Stomach (tissue), 8 donors: ENCODE measurements at regions not wholly inside any gene's neighbourhood (a gene's known extent, or its start where the extent isn't known, plus 50 kb on each side); places are given as distances from the start of the nearest gene placed in this dataset.

Source experiments
- DNase-seq, 2 donors: peaks; one replicate each; pipeline versions ENCODE4 v3.0.0 to v3.0.0-alpha.2; 2013 to 2019
- H3K27ac ChIP-seq, 5 donors: fragments of 200-600 bp in 4 of 5; sonication (generic) in 4 of 5; one replicate each; pipeline ENCODE4 v1.5.1; 2013 to 2019; ENCODE audit warnings: mild to moderate bottlenecking in 1 of 5, moderate library complexity in 1 of 5
- H3K27me3 ChIP-seq, 3 donors: fragments of 200-600 bp; sonication (generic); one replicate each; pipeline ENCODE4 v1.5.1; 2017 to 2019; ENCODE audit warnings: mixed run types in 1 of 3
- H3K36me3 ChIP-seq, 4 donors: fragments of 200-600 bp; sonication (generic); 1 replicate in 3 of 4; 2 replicates in 1 of 4; pipeline ENCODE4 v1.5.1; 2016 to 2019
- H3K4me1 ChIP-seq, 4 donors: fragments of 200-600 bp; sonication (generic); one replicate each; pipeline ENCODE4 v1.5.1; 2016 to 2019
- H3K4me3 ChIP-seq, 4 donors: fragments of 200-600 bp; sonication (generic) in 3 of 4; one replicate each; pipeline ENCODE4 v1.5.1; 2016 to 2019; ENCODE audit warnings: mild to moderate bottlenecking in 1 of 4
- H3K9me3 ChIP-seq, 4 donors: fragments of 200-600 bp; sonication (generic); one replicate each; pipeline ENCODE4 v1.5.1; 2016 to 2019
- EP300 ChIP-seq: sonication (generic); formaldehyde crosslinking; IDR thresholded peaks from one replicate; pipeline ENCODE4 v1.6.1; 2017; ENCODE audit warnings: antibody characterized with exemption
- POLR2A ChIP-seq, 4 donors: fragments of 450-650 bp; IDR thresholded peaks; one replicate each; pipeline ENCODE4 v1.6.1; 2016; ENCODE audit warnings: antibody characterized with exemption in 4 of 4, control low read depth in 2 of 4, mild to moderate bottlenecking in 1 of 4, moderate library complexity in 1 of 4
- POLR2AphosphoS5 ChIP-seq, 3 donors: sonication (generic); formaldehyde crosslinking; IDR thresholded peaks; one replicate each; pipeline ENCODE4 v1.6.1; 2016; ENCODE audit warnings: antibody characterized with exemption in 3 of 3
- WGBS, 5 donors: extraction: QIAGEN DNeasy Blood & Tissue Kit in 3 of 5; methylation state at CpG; one replicate each; pipeline versions ENCODE4 v1.1.5 to v1.1.7; 2013 to 2018; 5-methylcytosine and 5-hydroxymethylcytosine counted together
- intact Hi-C: fragments of 100-400 bp; cut with DNase I; formaldehyde crosslinking; loops from one replicate; pipeline ENCODE4 v1.15.1; 2023; ENCODE audit warnings: low total_unique reads
- TF ChIP-seq, protein P1 (sequence below), 7 experiments: fragments of 450-650 bp in 4 of 7; fragments of 200-600 bp in 3 of 7; sonication (generic) in 3 of 7; IDR thresholded peaks; one replicate each; pipeline ENCODE4 v1.5.1; 2016 to 2019; ENCODE audit warnings: antibody characterized with exemption in 7 of 7, control low read depth in 2 of 7, mild to moderate bottlenecking in 1 of 7
- donor health status: healthy with polysubstance abuse.
- donor health status: Bipolar disorder and iron deficiency.
- donor health status: healthy.

DNA sequence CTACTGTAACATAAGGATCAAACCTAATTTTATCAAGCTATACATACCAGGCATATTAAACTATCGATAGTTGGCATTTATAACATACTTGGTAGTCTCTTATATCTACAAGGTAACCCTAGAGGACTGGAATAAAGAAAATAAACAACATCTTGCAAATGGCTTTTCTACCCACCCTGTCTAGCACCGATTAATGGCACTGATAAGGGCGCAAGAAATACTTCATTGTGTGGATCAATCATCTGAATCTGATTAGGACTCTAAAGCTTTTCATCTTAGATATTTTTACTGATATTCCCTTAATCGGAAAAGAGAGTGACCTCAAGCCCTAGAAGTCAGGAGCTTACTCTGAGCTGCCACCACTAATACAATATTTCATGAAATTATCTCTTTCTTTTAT, 1461.7 kb upstream of the PIK3C3 start:
- WGBS, 5 donors = 34 to 87% (median 62%) methylated on average over 4 of the region's 4 CpGs
- H3K4me3 ChIP-seq = no peak overlapping the region
- no peaks in the 10 kb centered on the region for H3K9me3 ChIP-seq
- intact Hi-C loops = no loop called here
- no peak overlapping the region for H3K27ac ChIP-seq
- no peaks in the 10 kb centered on the region for H3K4me1 ChIP-seq
- H3K27me3 ChIP-seq = no peaks in the 10 kb centered on the region
- TF ChIP-seq POLR2AphosphoS5 (IDR thresholded peaks at IDR 0.05) (no peak), POLR2A (IDR thresholded peaks at IDR 0.05) (no peak), EP300 (no peak)
- TF ChIP-seq, protein P1, sequence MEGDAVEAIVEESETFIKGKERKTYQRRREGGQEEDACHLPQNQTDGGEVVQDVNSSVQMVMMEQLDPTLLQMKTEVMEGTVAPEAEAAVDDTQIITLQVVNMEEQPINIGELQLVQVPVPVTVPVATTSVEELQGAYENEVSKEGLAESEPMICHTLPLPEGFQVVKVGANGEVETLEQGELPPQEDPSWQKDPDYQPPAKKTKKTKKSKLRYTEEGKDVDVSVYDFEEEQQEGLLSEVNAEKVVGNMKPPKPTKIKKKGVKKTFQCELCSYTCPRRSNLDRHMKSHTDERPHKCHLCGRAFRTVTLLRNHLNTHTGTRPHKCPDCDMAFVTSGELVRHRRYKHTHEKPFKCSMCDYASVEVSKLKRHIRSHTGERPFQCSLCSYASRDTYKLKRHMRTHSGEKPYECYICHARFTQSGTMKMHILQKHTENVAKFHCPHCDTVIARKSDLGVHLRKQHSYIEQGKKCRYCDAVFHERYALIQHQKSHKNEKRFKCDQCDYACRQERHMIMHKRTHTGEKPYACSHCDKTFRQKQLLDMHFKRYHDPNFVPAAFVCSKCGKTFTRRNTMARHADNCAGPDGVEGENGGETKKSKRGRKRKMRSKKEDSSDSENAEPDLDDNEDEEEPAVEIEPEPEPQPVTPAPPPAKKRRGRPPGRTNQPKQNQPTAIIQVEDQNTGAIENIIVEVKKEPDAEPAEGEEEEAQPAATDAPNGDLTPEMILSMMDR (IDR thresholded peaks at IDR 0.05) = no peak
- no peak for DNase-seq
- no peaks in the 10 kb centered on the region for H3K36me3 ChIP-seq

DNA sequence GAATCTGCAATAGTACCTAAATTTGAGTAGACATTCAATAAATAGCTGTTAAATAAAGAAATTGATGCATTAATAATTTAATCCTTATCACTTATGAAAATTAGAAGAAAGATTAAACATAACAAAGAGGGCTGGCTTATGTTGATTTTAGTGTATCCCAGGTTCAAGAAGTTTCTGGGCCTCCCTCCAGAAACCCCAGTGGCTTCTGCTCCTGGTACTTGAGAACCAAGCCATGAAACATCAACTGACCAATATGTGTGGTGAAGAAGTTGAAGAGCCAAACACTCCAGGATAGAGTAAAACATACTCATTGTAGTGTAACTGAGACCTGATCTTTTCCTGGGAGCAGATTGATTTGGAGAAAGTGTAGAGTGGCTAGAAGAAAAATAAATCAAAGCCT, 1465.7 kb upstream of the PIK3C3 start:
- Histone ChIP-seq H3K4me1 (no peaks in the 10 kb centered on the region), H3K27me3 (no peaks in the 10 kb centered on the region), H3K9me3 (no peaks in the 10 kb centered on the region), H3K36me3 (no peaks in the 10 kb centered on the region), H3K27ac (no peak overlapping the region), H3K4me3 (no peak overlapping the region)
- intact Hi-C loops = no loop called here
- TF ChIP-seq POLR2A (IDR thresholded peaks at IDR 0.05) (no peak), POLR2AphosphoS5 (IDR thresholded peaks at IDR 0.05) (no peak), EP300 (no peak)
- TF ChIP-seq, protein P1 (IDR thresholded peaks at IDR 0.05) = no peak
- DNase-seq = no peak

DNA sequence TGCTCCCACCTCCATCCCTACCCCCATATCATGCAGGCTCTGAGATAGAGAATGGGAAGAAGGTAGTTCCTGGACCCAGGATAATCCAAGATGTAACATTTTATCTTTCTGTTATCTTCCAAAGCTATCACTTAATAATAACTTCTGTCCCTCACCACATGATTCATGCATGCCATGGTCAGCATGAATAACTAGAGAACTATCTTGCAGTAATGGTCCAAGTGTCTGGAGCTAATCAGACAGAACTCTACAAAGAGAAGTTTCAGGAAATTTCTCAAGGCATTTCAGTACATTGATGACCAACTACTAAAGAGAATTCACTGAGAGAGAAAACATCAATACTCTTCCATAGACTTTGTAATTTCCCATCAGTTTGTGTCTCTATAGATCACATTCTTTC, 1469.7 kb upstream of the PIK3C3 start:
- Histone ChIP-seq H3K36me3 (no peaks in the 10 kb centered on the region), H3K9me3 (no peaks in the 10 kb centered on the region), H3K4me3 (no peak overlapping the region), H3K27me3 (no peaks in the 10 kb centered on the region), H3K27ac (no peak overlapping the region), H3K4me1 (no peaks in the 10 kb centered on the region)
- intact Hi-C loops = no loop called here
- DNase-seq = no peak
- TF ChIP-seq POLR2A (IDR thresholded peaks at IDR 0.05) (no peak), EP300 (no peak), POLR2AphosphoS5 (IDR thresholded peaks at IDR 0.05) (no peak)
- TF ChIP-seq, protein P1 (IDR thresholded peaks at IDR 0.05) = no peak

DNA sequence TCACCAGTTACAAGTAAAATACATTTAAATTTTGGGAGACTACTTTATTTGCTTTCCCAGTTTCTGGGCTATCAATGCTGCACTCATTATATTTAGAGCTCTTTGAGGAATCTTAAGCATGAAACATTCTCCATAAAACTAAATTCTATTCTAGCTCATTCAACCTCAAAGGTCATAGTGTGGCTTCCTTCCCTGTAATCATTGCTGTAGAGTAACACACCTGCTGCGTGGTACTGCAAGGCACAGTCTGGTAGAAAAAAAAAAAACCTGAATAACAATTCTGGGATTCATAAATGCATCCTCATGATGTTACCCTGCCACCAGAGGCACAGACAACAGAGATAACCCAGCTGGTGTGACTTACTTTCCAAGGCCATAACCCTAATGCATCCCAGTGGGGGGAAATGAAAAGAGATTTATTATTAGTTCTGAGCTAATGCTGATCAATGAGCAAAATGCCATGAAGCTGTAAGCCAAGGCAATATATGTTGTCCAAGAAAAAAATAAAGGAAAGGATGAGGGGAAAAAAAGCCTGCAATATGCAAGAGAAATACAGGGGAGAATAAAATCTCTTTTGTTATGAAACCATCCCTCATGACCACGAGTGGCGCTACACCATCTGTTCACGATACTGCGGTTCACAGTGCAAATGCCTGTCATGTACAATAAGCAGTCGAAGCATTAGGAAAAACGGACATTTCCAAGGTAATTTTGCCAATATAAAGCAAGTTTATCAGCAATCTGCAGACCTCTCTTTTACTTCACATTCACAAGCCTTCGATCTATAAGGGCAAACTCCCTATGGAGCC, 1481.6 kb upstream of the PIK3C3 start:
- Histone ChIP-seq H3K27me3 (no peaks in the 10 kb centered on the region), H3K36me3 (no peaks in the 10 kb centered on the region), H3K9me3 (no peaks in the 10 kb centered on the region), H3K4me3 (no peak overlapping the region), H3K4me1 (peaks cover 0 to 3% (median 0%) of the 10 kb centered on the region in 4 donors), H3K27ac (no peak overlapping the region)
- no peak for DNase-seq
- intact Hi-C loops = no loop called here
- 77 to 87% (median 83%) methylated on average over 8 of the region's 8 CpGs for WGBS, 5 donors
- TF ChIP-seq POLR2AphosphoS5 (IDR thresholded peaks at IDR 0.05) (no peak), POLR2A (IDR thresholded peaks at IDR 0.05) (no peak), EP300 (no peak)
- TF ChIP-seq, protein P1 (IDR thresholded peaks at IDR 0.05) = no peak
